Bronchial epithelial cell (primary cell): ENCODE measurements at regions not wholly inside any gene's neighbourhood (a gene's known extent, or its start where the extent isn't known, plus 50 kb on each side); places are given as distances from the start of the nearest gene placed in this dataset.
A peak's percentile ranks its signal among the peaks of the same experiment; 100 is the strongest.

Experiments used
- DNase-seq: peaks from one replicate; pipeline ENCODE4 v3.0.0-alpha.2; 2010; ENCODE audit warnings: low read depth
- FAIRE-seq: peaks from 2 replicates; lab custom pipeline; 2011; peaks lifted over from hg19 to GRCh38; lab: Jason Lieb, UNC
- H3K27me3 ChIP-seq: 2 replicates; pipeline ENCODE4 v1.5.1; 2011; ENCODE audit warnings: low read length; ENCODE audit not compliant: control insufficient read depth, insufficient read depth
- H3K36me3 ChIP-seq: 2 replicates; pipeline ENCODE4 v1.5.1; 2011; ENCODE audit warnings: low read length; ENCODE audit not compliant: control insufficient read depth, insufficient read depth
- H3K4me3 ChIP-seq: 2 replicates; pipeline ENCODE4 v1.5.1; 2011; ENCODE audit warnings: mild to moderate bottlenecking, low read depth, low read length, control low read depth
- TF ChIP-seq, protein P1 (sequence below): IDR thresholded peaks from 2 replicates; pipeline ENCODE4 v1.5.1; 2011; ENCODE audit warnings: mild to moderate bottlenecking, moderate library complexity, low read length, control low read depth, inconsistent platforms; ENCODE audit not compliant: insufficient read depth, severe bottlenecking

DNA sequence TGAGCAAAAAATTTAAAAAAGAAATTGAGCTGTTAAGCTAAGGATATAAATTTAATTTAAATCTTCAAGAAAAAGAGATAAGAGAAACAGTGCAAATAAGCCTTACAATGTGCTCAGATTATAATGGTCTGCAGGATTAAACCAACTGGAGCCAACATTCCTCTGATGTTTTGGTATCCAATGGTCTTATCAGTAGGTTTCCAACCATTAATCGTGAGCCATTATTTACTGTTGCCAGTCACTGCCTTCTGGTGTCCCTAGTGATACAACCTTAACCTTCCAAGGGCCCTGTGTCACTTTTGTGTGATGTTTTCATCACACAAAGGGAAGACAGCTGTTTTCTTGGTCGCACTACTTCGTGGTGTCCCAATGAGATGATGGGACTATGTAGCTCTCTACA, 134.5 kb upstream of the CTAGE1 start:
- TF ChIP-seq, protein P1, sequence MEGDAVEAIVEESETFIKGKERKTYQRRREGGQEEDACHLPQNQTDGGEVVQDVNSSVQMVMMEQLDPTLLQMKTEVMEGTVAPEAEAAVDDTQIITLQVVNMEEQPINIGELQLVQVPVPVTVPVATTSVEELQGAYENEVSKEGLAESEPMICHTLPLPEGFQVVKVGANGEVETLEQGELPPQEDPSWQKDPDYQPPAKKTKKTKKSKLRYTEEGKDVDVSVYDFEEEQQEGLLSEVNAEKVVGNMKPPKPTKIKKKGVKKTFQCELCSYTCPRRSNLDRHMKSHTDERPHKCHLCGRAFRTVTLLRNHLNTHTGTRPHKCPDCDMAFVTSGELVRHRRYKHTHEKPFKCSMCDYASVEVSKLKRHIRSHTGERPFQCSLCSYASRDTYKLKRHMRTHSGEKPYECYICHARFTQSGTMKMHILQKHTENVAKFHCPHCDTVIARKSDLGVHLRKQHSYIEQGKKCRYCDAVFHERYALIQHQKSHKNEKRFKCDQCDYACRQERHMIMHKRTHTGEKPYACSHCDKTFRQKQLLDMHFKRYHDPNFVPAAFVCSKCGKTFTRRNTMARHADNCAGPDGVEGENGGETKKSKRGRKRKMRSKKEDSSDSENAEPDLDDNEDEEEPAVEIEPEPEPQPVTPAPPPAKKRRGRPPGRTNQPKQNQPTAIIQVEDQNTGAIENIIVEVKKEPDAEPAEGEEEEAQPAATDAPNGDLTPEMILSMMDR: no peak
- DNase-seq (no peak), FAIRE-seq (no peak)

GRCh38 chr18:22552899-22553460, 135.3 kb upstream of the CTAGE1 start:
- Histone ChIP-seq H3K4me3 (no peak overlapping the region), H3K36me3 (no peaks in the 10 kb centered on the region), H3K27me3 (peaks cover 4% of the 10 kb centered on the region)
- TF ChIP-seq, protein P1: no peak
- DNase-seq (no peak), FAIRE-seq (no peak)

More for the DNA sequence above, 134.5 kb upstream of the CTAGE1 start:
- no peak overlapping the region for H3K4me3 ChIP-seq
- H3K27me3 ChIP-seq: peaks cover 4% of the 10 kb centered on the region
- no peaks in the 10 kb centered on the region for H3K36me3 ChIP-seq

DNA sequence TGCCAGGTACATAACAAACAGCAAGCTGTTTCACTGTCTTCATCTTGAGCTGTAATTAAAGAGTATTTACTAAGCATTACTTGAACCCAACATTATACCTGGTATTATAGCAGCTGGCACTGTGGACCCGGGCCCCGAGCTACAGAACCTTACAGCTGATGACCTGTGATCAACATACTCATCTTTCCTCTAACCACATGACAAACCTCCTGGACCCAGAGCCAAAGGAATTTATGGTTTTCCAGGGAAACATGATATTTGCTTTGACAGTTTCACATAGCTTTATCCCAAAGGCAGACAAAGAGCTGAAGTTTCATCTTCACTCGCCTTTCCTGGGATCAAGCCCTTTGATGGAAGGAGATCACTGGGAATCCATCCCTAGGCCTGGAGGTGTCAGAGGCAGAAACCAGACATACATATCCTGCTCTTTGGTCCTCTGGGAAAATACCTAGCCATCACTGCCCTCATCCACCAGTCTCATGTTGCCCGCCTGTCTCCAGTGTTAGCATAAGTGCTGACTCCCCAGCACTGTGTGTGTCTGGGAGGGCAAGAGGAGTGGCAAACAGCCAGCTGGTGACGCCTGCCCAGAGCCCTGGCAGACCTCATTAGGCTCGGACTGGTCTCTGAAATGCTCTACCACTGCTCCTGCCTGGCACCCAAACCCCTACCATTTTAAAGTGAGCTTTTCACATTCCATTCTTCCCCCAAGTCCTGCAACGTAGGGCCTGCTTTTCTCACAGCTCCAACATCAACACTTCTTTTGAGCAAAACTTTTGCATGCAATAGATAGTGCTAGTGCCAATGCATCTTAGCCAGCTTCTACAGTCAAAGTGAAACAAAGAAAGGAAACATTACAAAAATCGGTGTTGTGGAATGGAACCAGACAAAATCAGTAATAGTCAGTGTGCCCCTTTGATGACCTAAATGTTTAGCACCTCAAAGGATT, 138.8 kb upstream of the CTAGE1 start:
- DNase-seq (no peak), FAIRE-seq (no peak)
- Histone ChIP-seq H3K36me3 (no peaks in the 10 kb centered on the region), H3K4me3 (no peak overlapping the region), H3K27me3 (no peaks in the 10 kb centered on the region)
- TF ChIP-seq, protein P1: no peak

GRCh38 chr18:22557168-22557941, 139.6 kb upstream of the CTAGE1 start:
- Histone ChIP-seq H3K36me3 (no peaks in the 10 kb centered on the region), H3K4me3 (no peak overlapping the region), H3K27me3 (no peaks in the 10 kb centered on the region)
- TF ChIP-seq, protein P1: no peak
- FAIRE-seq (no peak), DNase-seq (no peak)

- no peaks in the 10 kb centered on the region for H3K36me3 ChIP-seq
- FAIRE-seq (no peak), DNase-seq (peak; percentile 59)
- TF ChIP-seq, protein P1: no peak
- no peaks in the 10 kb centered on the region for H3K27me3 ChIP-seq
- H3K4me3 ChIP-seq: peak overlapping the region; percentile 57
Observed at GRCh38 chr18:22558945-22559385, 141.2 kb upstream of the CTAGE1 start.
